ENCODE measurements at regions not wholly inside any gene's neighbourhood (a gene's known extent, or its start where the extent isn't known, plus 50 kb on each side); places are given as distances from the start of the nearest gene placed in this dataset.

DNA sequence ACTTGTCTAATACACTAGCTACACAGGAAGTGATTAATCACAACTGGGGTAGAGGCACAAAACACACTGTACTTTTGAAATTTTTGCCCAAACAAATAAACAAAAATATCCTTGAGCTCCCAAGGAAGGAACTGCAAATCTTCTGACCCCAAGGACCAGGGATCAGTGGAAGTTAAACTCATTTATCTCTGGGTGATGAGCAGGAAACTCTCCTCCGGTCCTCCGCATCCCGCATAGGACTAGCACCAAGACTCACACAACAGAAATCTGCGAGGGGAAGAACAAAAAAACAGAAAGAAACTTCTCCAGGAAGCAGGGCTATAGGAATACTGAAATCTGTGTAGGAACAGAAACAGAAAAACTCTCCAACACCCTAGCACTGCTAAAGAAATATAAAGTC, 650.3 kb downstream of the DCDC2C start:
- intact Hi-C loops (cut with micrococcal nuclease; ENCODE audit: unreplicated experiment): loop anchor here (1.0 to 5.0 kb wide), 2 partner anchors 362 to 409 kb away; no protein-coding TSS in a partner anchor
- H3K27ac Mint-ChIP-seq (ENCODE audit: unreplicated experiment): no peak overlapping the region
- no peaks in the 10 kb centered on the region for H3K9me3 Mint-ChIP-seq (ENCODE audit: unreplicated experiment)
- POLR2A ChIA-PET: no interaction called here
- no peaks in the 10 kb centered on the region for H3K4me1 ChIP-seq
- H3K27me3 Mint-ChIP-seq (ENCODE audit: insufficient read depth, unreplicated experiment): no peaks in the 10 kb centered on the region
- no peaks in the 10 kb centered on the region for H3K4me1 Mint-ChIP-seq (ENCODE audit: low read depth, unreplicated experiment)
- BruUV-seq (replicated peaks): no TSS peak
- CTCF ChIA-PET: no interaction called here
- DNase-seq: no peak
- no peaks in the 10 kb centered on the region for H3K36me3 ChIP-seq (ENCODE audit: control insufficient read depth, insufficient read depth, low read length)
- H3K4me3 ChIP-seq (ENCODE audit: low read depth, low read length): no peak overlapping the region
- H3K4me3 Mint-ChIP-seq (ENCODE audit: unreplicated experiment): no peak overlapping the region
- H3K9me3 ChIP-seq: no peaks in the 10 kb centered on the region
- no peak for TF ChIP-seq CTCF (IDR thresholded peaks at IDR 0.05; ENCODE audit: insufficient read depth in 1 of 2, low read depth in 1 of 2, low read length in 1 of 2, severe bottlenecking in 1 of 2, unreplicated experiment in 1 of 2)
- no peaks in the 10 kb centered on the region for H3K27me3 ChIP-seq (replicated peaks; ENCODE audit: control insufficient read depth, insufficient read depth, low read length)
- no peaks in the 10 kb centered on the region for H3K36me3 Mint-ChIP-seq (ENCODE audit: insufficient read depth, unreplicated experiment)

DNA sequence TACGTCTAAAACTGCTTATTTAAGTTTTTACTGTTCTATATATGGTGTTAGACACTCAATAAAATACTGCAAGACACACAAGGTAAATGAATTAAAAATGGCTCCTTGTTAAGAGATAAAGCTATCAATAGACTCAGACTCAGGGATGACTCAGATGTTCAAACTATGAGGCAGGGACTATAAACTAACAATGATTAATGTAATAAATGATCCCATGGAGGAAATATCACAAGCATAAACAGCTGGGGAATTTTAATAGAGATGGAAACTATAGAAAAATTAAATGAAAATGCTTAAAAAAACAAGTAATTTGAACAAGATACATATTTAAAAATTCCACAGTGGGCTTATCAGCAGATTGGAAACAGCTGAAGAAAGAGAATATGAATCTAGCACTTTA, 650.8 kb downstream of the DCDC2C start:
- no peak for TF ChIP-seq CTCF (IDR thresholded peaks at IDR 0.05; ENCODE audit: insufficient read depth in 1 of 2, low read depth in 1 of 2, low read length in 1 of 2, severe bottlenecking in 1 of 2, unreplicated experiment in 1 of 2)
- no peaks in the 10 kb centered on the region for H3K9me3 Mint-ChIP-seq (ENCODE audit: unreplicated experiment)
- no peaks in the 10 kb centered on the region for H3K27me3 Mint-ChIP-seq (ENCODE audit: insufficient read depth, unreplicated experiment)
- H3K27ac Mint-ChIP-seq (ENCODE audit: unreplicated experiment): no peak overlapping the region
- Histone ChIP-seq H3K4me3 (ENCODE audit: low read depth, low read length) (no peak overlapping the region), H3K27me3 (replicated peaks; ENCODE audit: control insufficient read depth, insufficient read depth, low read length) (no peaks in the 10 kb centered on the region), H3K4me1 (no peaks in the 10 kb centered on the region), H3K9me3 (no peaks in the 10 kb centered on the region), H3K36me3 (ENCODE audit: control insufficient read depth, insufficient read depth, low read length) (no peaks in the 10 kb centered on the region)
- BruUV-seq (replicated peaks): no TSS peak
- H3K4me3 Mint-ChIP-seq (ENCODE audit: unreplicated experiment): no peak overlapping the region
- intact Hi-C loops (cut with micrococcal nuclease; ENCODE audit: unreplicated experiment): loop anchor here (1.0 to 5.0 kb wide), 2 partner anchors 361 to 408 kb away; no protein-coding TSS in a partner anchor
- ChIA-PET CTCF (no interaction called here), POLR2A (no interaction called here)
- H3K4me1 Mint-ChIP-seq (ENCODE audit: low read depth, unreplicated experiment): no peaks in the 10 kb centered on the region
- DNase-seq: no peak
- no peaks in the 10 kb centered on the region for H3K36me3 Mint-ChIP-seq (ENCODE audit: insufficient read depth, unreplicated experiment)

GRCh38 chr2:4354678-4355077, 651.3 kb downstream of the DCDC2C start:
- no peaks in the 10 kb centered on the region for H3K4me1 ChIP-seq
- no peaks in the 10 kb centered on the region for H3K4me1 Mint-ChIP-seq (ENCODE audit: low read depth, unreplicated experiment)
- DNase-seq: peak; percentile 35 to 50
- no peak overlapping the region for H3K4me3 ChIP-seq (ENCODE audit: low read depth, low read length)
- ChIA-PET POLR2A (no interaction called here), CTCF (no interaction called here)
- no peaks in the 10 kb centered on the region for H3K27me3 ChIP-seq (replicated peaks; ENCODE audit: control insufficient read depth, insufficient read depth, low read length)
- no TSS peak for BruUV-seq (replicated peaks)
- H3K36me3 Mint-ChIP-seq (ENCODE audit: insufficient read depth, unreplicated experiment): no peaks in the 10 kb centered on the region
- H3K9me3 ChIP-seq: no peaks in the 10 kb centered on the region
- TF ChIP-seq CTCF (IDR thresholded peaks at IDR 0.05; ENCODE audit: insufficient read depth in 1 of 2, low read depth in 1 of 2, low read length in 1 of 2, severe bottlenecking in 1 of 2, unreplicated experiment in 1 of 2): peak; percentile 24 to 40
- H3K9me3 Mint-ChIP-seq (ENCODE audit: unreplicated experiment): no peaks in the 10 kb centered on the region
- H3K36me3 ChIP-seq (ENCODE audit: control insufficient read depth, insufficient read depth, low read length): no peaks in the 10 kb centered on the region
- H3K27ac Mint-ChIP-seq (ENCODE audit: unreplicated experiment): no peak overlapping the region
- H3K27me3 Mint-ChIP-seq (ENCODE audit: insufficient read depth, unreplicated experiment): no peaks in the 10 kb centered on the region
- intact Hi-C loops (cut with micrococcal nuclease; ENCODE audit: unreplicated experiment): loop anchor here (1.0 to 5.0 kb wide), 2 partner anchors 361 to 408 kb away; no protein-coding TSS in a partner anchor
- H3K4me3 Mint-ChIP-seq (ENCODE audit: unreplicated experiment): no peak overlapping the region

Measured in Caco-2 (cell line).